ENCODE measurements at regions not wholly inside any gene's neighbourhood (a gene's known extent, or its start where the extent isn't known, plus 50 kb on each side); places are given as distances from the start of the nearest gene placed in this dataset.

DNA sequence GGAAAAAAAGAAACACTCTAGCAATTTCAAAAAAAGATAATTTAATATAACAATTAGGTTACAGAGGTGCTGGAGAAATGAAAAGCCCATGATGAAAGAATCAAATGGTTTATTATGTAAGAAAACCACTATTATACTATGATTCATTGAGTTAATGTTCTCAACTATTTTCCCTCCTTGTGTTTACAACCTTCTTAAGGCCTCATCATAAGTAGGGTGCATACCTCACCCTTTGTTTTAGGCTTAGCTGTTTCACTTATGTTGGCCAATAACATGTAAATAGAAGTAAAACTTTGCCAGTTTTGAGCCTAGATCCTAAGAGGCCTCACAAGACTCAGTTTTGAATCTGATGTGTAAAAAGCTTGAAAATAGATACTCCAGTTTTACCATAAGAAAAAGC lies 418.3 kb upstream of the DDX18 start:
- no TSS peak for BruUV-seq (replicated peaks)
- in situ Hi-C loops (cut with MboI; ENCODE audit: low sequenced_read_pairs), result no loop called here

More for the DNA sequence above, 418.3 kb upstream of the DDX18 start:
- dilution Hi-C loops (cut with HindIII; ENCODE audit: low sequenced_read_pairs, unreplicated experiment) (no loop called here), intact Hi-C loops (cut with micrococcal nuclease) (no loop called here)
- TF ChIP-seq BHLHE40 (IDR thresholded peaks at IDR 0.05; ENCODE audit: low read depth, low read length) (no peak), RCOR1 (IDR thresholded peaks at IDR 0.05; ENCODE audit: insufficient replicate concordance, low read length) (no peak), SMC3 (IDR thresholded peaks at IDR 0.05; ENCODE audit: low read depth, low read length) (no peak), NFE2L2 (IDR thresholded peaks at IDR 0.05; ENCODE audit: low read depth, low read length) (no peak), FOS (IDR thresholded peaks at IDR 0.05; ENCODE audit: low read depth, low read length) (no peak), CHD1 (IDR thresholded peaks at IDR 0.05; ENCODE audit: low read depth, low read length) (no peak), MXI1 (IDR thresholded peaks at IDR 0.05; ENCODE audit: borderline replicate concordance, low read depth, low read length) (no peak)
- TF ChIP-seq, protein P1, sequence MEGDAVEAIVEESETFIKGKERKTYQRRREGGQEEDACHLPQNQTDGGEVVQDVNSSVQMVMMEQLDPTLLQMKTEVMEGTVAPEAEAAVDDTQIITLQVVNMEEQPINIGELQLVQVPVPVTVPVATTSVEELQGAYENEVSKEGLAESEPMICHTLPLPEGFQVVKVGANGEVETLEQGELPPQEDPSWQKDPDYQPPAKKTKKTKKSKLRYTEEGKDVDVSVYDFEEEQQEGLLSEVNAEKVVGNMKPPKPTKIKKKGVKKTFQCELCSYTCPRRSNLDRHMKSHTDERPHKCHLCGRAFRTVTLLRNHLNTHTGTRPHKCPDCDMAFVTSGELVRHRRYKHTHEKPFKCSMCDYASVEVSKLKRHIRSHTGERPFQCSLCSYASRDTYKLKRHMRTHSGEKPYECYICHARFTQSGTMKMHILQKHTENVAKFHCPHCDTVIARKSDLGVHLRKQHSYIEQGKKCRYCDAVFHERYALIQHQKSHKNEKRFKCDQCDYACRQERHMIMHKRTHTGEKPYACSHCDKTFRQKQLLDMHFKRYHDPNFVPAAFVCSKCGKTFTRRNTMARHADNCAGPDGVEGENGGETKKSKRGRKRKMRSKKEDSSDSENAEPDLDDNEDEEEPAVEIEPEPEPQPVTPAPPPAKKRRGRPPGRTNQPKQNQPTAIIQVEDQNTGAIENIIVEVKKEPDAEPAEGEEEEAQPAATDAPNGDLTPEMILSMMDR (conservative IDR thresholded peaks at IDR 0.05; ENCODE audit: low read depth, low read length), result no peak
- no peak overlapping the region for H3K56ac ChIP-seq (ENCODE audit: extremely low read depth, insufficient read depth, low read length)
- no peaks in the 10 kb centered on the region for H3K4me1 ChIP-seq (ENCODE audit: control insufficient read depth, insufficient read depth, low read length)
- ATAC-seq (ENCODE audit: low read depth) (no peak), DNase-seq (no peak)
- no peak overlapping the region for H2BK120ac ChIP-seq (ENCODE audit: low read depth, low read length)
- H2AFZ ChIP-seq (replicated peaks; ENCODE audit: low read length, poor library complexity), result no peak overlapping the region
- no peaks in the 10 kb centered on the region for H3K79me1 ChIP-seq (ENCODE audit: low read depth in 1 of 2, low read length in 2 of 2)
- no peaks in the 10 kb centered on the region for H3K9me1 ChIP-seq (ENCODE audit: insufficient read depth, low read length)
- H2AK5ac ChIP-seq (ENCODE audit: low read depth, low read length), result no peak overlapping the region
- H2AK9ac ChIP-seq (replicated peaks; ENCODE audit: low read depth, low read length, poor library complexity), result no peak overlapping the region
- no peak overlapping the region for H2BK5ac ChIP-seq (ENCODE audit: low read depth, low read length, poor library complexity, severe bottlenecking)
- no peak overlapping the region for H3K4ac ChIP-seq (ENCODE audit: low read depth, low read length)
- ChIA-PET POLR2A (ENCODE audit: unreplicated experiment) (no interaction called here), CTCF (no interaction called here)
- H2BK15ac ChIP-seq (ENCODE audit: low read depth, low read length), result no peak overlapping the region
- H2BK20ac ChIP-seq (ENCODE audit: low read depth, low read length), result no peak overlapping the region
- H3K27me3 ChIP-seq (ENCODE audit: control insufficient read depth, insufficient read depth, low read length), result no peaks in the 10 kb centered on the region
- no peak overlapping the region for H4K8ac ChIP-seq (ENCODE audit: low read depth in 2 of 2, low read length in 2 of 2)
- H4K91ac ChIP-seq (ENCODE audit: insufficient read depth, low read depth, low read length), result no peak overlapping the region
- no peak overlapping the region for H3K27ac ChIP-seq (ENCODE audit: insufficient read depth, low read length)
- H3K4me3 ChIP-seq (ENCODE audit: insufficient read depth, low read depth, low read length), result no peak overlapping the region
- H4K5ac ChIP-seq (ENCODE audit: low read depth, low read length), result no peak overlapping the region
- H3K4me2 ChIP-seq (ENCODE audit: low read depth, low read length), result no peak overlapping the region
- no peaks in the 10 kb centered on the region for H4K20me1 ChIP-seq (ENCODE audit: insufficient read depth, low read length)
- H3K9me3 ChIP-seq (ENCODE audit: control insufficient read depth, insufficient read depth, low read length), result peaks cover 14% of the 10 kb centered on the region
- H3K9ac ChIP-seq (ENCODE audit: low read depth, low read length), result no peak overlapping the region
- H3K23ac ChIP-seq (ENCODE audit: low read depth, low read length), result no peak overlapping the region
- no peaks in the 10 kb centered on the region for H3K36me3 ChIP-seq (ENCODE audit: control insufficient read depth, insufficient read depth, low read length)
- H3K18ac ChIP-seq (ENCODE audit: low read depth, low read length), result no peak overlapping the region
- H3K14ac ChIP-seq (replicated peaks; ENCODE audit: low read depth, low read length), result no peak overlapping the region
